Fibroblast of lung (primary cell): ENCODE measurements at regions not wholly inside any gene's neighbourhood (a gene's known extent, or its start where the extent isn't known, plus 50 kb on each side); places are given as distances from the start of the nearest gene placed in this dataset.

Experiments
- DNase-seq, 2 donors: peaks; one replicate each; pipeline versions ENCODE4 v3.0.0 to v3.0.0-alpha.2; 2010; ENCODE audit warnings: low read depth in 2 of 2
- H2AFZ ChIP-seq: 2 replicates; pipeline ENCODE4 v1.5.1; 2012; ENCODE audit warnings: low read length, control low read depth, inconsistent platforms
- H3K27ac ChIP-seq: 2 replicates; pipeline ENCODE4 v1.5.1; 2011; ENCODE audit warnings: low read length, control low read depth; ENCODE audit not compliant: insufficient read depth
- H3K27me3 ChIP-seq: 2 replicates; pipeline ENCODE4 v1.5.1; 2011; ENCODE audit warnings: mild to moderate bottlenecking, low read length; ENCODE audit not compliant: control insufficient read depth, insufficient read depth
- H3K36me3 ChIP-seq: 2 replicates; pipeline ENCODE4 v1.5.1; 2011; ENCODE audit warnings: low read length; ENCODE audit not compliant: control insufficient read depth, insufficient read depth
- H3K4me1 ChIP-seq: 2 replicates; pipeline ENCODE4 v1.5.1; 2011; ENCODE audit warnings: low read length; ENCODE audit not compliant: control insufficient read depth, insufficient read depth; ENCODE audit errors: extremely low read depth
- H3K4me2 ChIP-seq: 2 replicates; pipeline ENCODE4 v1.5.1; 2011; ENCODE audit warnings: low read length, control low read depth; ENCODE audit not compliant: insufficient read depth; ENCODE audit errors: extremely low read depth
- H3K4me3 ChIP-seq, 4 experiments: fragments of 200-600 bp in 1 of 4; sonication (generic) in 1 of 4; replicated peaks in 1 of 4; 2 replicates each; pipeline ENCODE4 v1.5.1; 2011 to 2016; ENCODE audit warnings: low read length in 4 of 4, low read depth in 3 of 4, mild to moderate bottlenecking in 3 of 4, control low read depth in 2 of 4, inconsistent platforms in 1 of 4, mixed read lengths in 1 of 4; ENCODE audit not compliant: insufficient read depth in 1 of 4; ENCODE audit errors: control extremely low read depth in 1 of 4
- H3K79me2 ChIP-seq: 2 replicates; pipeline ENCODE4 v1.5.1; 2012; ENCODE audit warnings: mild to moderate bottlenecking, low read length, inconsistent platforms; ENCODE audit not compliant: control insufficient read depth, insufficient read depth
- H3K9ac ChIP-seq: 2 replicates; pipeline ENCODE4 v1.5.1; 2011; ENCODE audit warnings: mild to moderate bottlenecking, low read length, control low read depth; ENCODE audit not compliant: insufficient read depth
- H3K9me3 ChIP-seq: 2 replicates; pipeline ENCODE4 v1.5.1; 2012; ENCODE audit warnings: low read depth, low read length; ENCODE audit not compliant: control insufficient read depth, insufficient read depth
- H4K20me1 ChIP-seq: 2 replicates; pipeline ENCODE4 v1.5.1; 2011; ENCODE audit warnings: low read length; ENCODE audit not compliant: control insufficient read depth, insufficient read depth; ENCODE audit errors: extremely low read depth
- CTCF ChIP-seq, 2 donors: IDR thresholded peaks in 1 of 2; conservative IDR thresholded peaks in 1 of 2; 1 replicate in 1 of 2; 2 replicates in 1 of 2; pipeline ENCODE4 v1.5.1; 2011 to 2012; ENCODE audit warnings: low read length in 2 of 2, control low read depth in 1 of 2, inconsistent platforms in 1 of 2, low read depth in 1 of 2, mild to moderate bottlenecking in 1 of 2
- EZH2 ChIP-seq: IDR thresholded peaks from 2 replicates; pipeline ENCODE4 v1.5.1; 2012; ENCODE audit warnings: low read length, control low read depth, mild to moderate bottlenecking; ENCODE audit errors: missing control alignments

- no peak overlapping the region for H3K4me2 ChIP-seq
- H3K9ac ChIP-seq: no peak overlapping the region
- no peaks in the 10 kb centered on the region for H4K20me1 ChIP-seq
- H3K4me1 ChIP-seq: peaks cover 7% of the 10 kb centered on the region
- H3K79me2 ChIP-seq: no peaks in the 10 kb centered on the region
- TF ChIP-seq EZH2 (no peak), CTCF (conservative IDR thresholded peaks at IDR 0.05 in 1 of 2, IDR thresholded peaks at IDR 0.05 in 1 of 2; ENCODE audit: low read depth in 1 of 2, low read length in 2 of 2) (no peak)
- H3K9me3 ChIP-seq: no peaks in the 10 kb centered on the region
- no peaks in the 10 kb centered on the region for H3K36me3 ChIP-seq
- no peak overlapping the region for H2AFZ ChIP-seq
- DNase-seq: no peak
- no peaks in the 10 kb centered on the region for H3K27me3 ChIP-seq
- H3K4me3 ChIP-seq: no peak overlapping the region
- no peak overlapping the region for H3K27ac ChIP-seq
Measured at GRCh38 chr2:39529836-39530235, 92.8 kb upstream of the MAP4K3 start.

GRCh38 chr2:39530411-39530866, 93.4 kb upstream of the MAP4K3 start:
- TF ChIP-seq EZH2 (no peak), CTCF (conservative IDR thresholded peaks at IDR 0.05 in 1 of 2, IDR thresholded peaks at IDR 0.05 in 1 of 2; ENCODE audit: low read depth in 1 of 2, low read length in 2 of 2) (peak in 1 of 2 donors; percentile 16)
- Histone ChIP-seq H3K27me3 (no peaks in the 10 kb centered on the region), H3K9me3 (no peaks in the 10 kb centered on the region), H3K4me3 (no peak overlapping the region), H2AFZ (no peak overlapping the region), H3K4me2 (no peak overlapping the region), H3K36me3 (no peaks in the 10 kb centered on the region), H3K9ac (no peak overlapping the region), H3K4me1 (peaks cover 7% of the 10 kb centered on the region), H4K20me1 (no peaks in the 10 kb centered on the region), H3K27ac (no peak overlapping the region), H3K79me2 (no peaks in the 10 kb centered on the region)
- DNase-seq: peak; percentile 62 to 65

- Histone ChIP-seq H3K9me3 (no peaks in the 10 kb centered on the region), H3K36me3 (no peaks in the 10 kb centered on the region), H3K4me2 (no peak overlapping the region), H3K4me3 (no peak overlapping the region), H3K27me3 (no peaks in the 10 kb centered on the region), H3K4me1 (peaks cover 7% of the 10 kb centered on the region), H3K27ac (no peak overlapping the region), H2AFZ (no peak overlapping the region), H4K20me1 (no peaks in the 10 kb centered on the region), H3K79me2 (no peaks in the 10 kb centered on the region), H3K9ac (no peak overlapping the region)
- no peak for DNase-seq
- TF ChIP-seq CTCF (conservative IDR thresholded peaks at IDR 0.05 in 1 of 2, IDR thresholded peaks at IDR 0.05 in 1 of 2; ENCODE audit: low read depth in 1 of 2, low read length in 2 of 2): no peak
- no peak for TF ChIP-seq EZH2
Measured at GRCh38 chr2:39531220-39531777, 94.2 kb upstream of the MAP4K3 start.
